Mesothelial cell of epicardium (in vitro differentiated cells): ENCODE measurements at regions not wholly inside any gene's neighbourhood (a gene's known extent, or its start where the extent isn't known, plus 50 kb on each side); places are given as distances from the start of the nearest gene placed in this dataset.

Source experiments
- DNase-seq, 2 experiments: peaks; one replicate each; pipeline ENCODE4 v3.0.0; 2021; ENCODE audit warnings: low spot score in 2 of 2; ENCODE audit not compliant: unreplicated experiment in 2 of 2
- H3K27ac Mint-ChIP-seq: 2 replicates; pipeline ENCODE4 v1.8.0; 2021; ENCODE audit warnings: mixed read lengths
- H3K27me3 Mint-ChIP-seq: 2 replicates; pipeline ENCODE4 v1.8.0; 2021; ENCODE audit warnings: low read depth, mixed read lengths
- H3K36me3 Mint-ChIP-seq: 2 replicates; pipeline ENCODE4 v1.8.0; 2021; ENCODE audit warnings: mixed read lengths
- H3K4me1 Mint-ChIP-seq: 2 replicates; pipeline ENCODE4 v1.8.0; 2021; ENCODE audit warnings: mixed read lengths
- H3K4me3 Mint-ChIP-seq: 2 replicates; pipeline ENCODE4 v1.8.0; 2021; ENCODE audit warnings: mild to moderate bottlenecking, moderate library complexity, mixed read lengths
- H3K9me3 Mint-ChIP-seq: 2 replicates; pipeline ENCODE4 v1.8.0; 2021; ENCODE audit warnings: mixed read lengths
- CTCF ChIP-seq: fragments of 200-600 bp; sonication (generic); IDR thresholded peaks from one replicate; pipeline ENCODE4 v1.5.0; 2021; ENCODE audit warnings: antibody characterized with exemption; ENCODE audit not compliant: unreplicated experiment

- Mint-ChIP-seq H3K4me1 (peaks cover 16% of the 10 kb centered on the region), H3K4me3 (no peak overlapping the region), H3K27me3 (no peaks in the 10 kb centered on the region), H3K36me3 (no peaks in the 10 kb centered on the region), H3K9me3 (no peaks in the 10 kb centered on the region), H3K27ac (no peak overlapping the region)
- DNase-seq = no peak
- TF ChIP-seq CTCF = no peak
Measured at GRCh38 chr10:36675458-36675880, 449.9 kb upstream of the ANKRD30A start.

GRCh38 chr10:36671607-36672006 is 453.8 kb upstream of the ANKRD30A start:
- no peak for DNase-seq
- H3K27ac Mint-ChIP-seq = peak overlapping the region; percentile 61
- H3K4me3 Mint-ChIP-seq = no peak overlapping the region
- TF ChIP-seq CTCF = no peak
- H3K36me3 Mint-ChIP-seq = no peaks in the 10 kb centered on the region
- H3K4me1 Mint-ChIP-seq = peaks cover 17% of the 10 kb centered on the region
- H3K27me3 Mint-ChIP-seq = no peaks in the 10 kb centered on the region
- H3K9me3 Mint-ChIP-seq = no peaks in the 10 kb centered on the region

GRCh38 chr10:36670621-36671402 is 454.6 kb upstream of the ANKRD30A start:
- Mint-ChIP-seq H3K27ac (no peak overlapping the region), H3K4me3 (no peak overlapping the region), H3K36me3 (no peaks in the 10 kb centered on the region), H3K4me1 (peaks cover 17% of the 10 kb centered on the region), H3K9me3 (no peaks in the 10 kb centered on the region), H3K27me3 (no peaks in the 10 kb centered on the region)
- no peak for DNase-seq
- TF ChIP-seq CTCF = no peak

GRCh38 chr10:36669615-36670352 is 455.6 kb upstream of the ANKRD30A start:
- no peak for TF ChIP-seq CTCF
- Mint-ChIP-seq H3K27me3 (no peaks in the 10 kb centered on the region), H3K4me1 (peaks cover 17% of the 10 kb centered on the region), H3K36me3 (no peaks in the 10 kb centered on the region), H3K27ac (peak overlapping the region; percentile 13), H3K4me3 (no peak overlapping the region), H3K9me3 (peaks cover 1% of the 10 kb centered on the region)
- no peak for DNase-seq

GRCh38 chr10:36666451-36666850 is 458.9 kb upstream of the ANKRD30A start:
- no peak for TF ChIP-seq CTCF
- H3K27ac Mint-ChIP-seq = no peak overlapping the region
- H3K4me1 Mint-ChIP-seq = peaks cover 11% of the 10 kb centered on the region
- no peaks in the 10 kb centered on the region for H3K27me3 Mint-ChIP-seq
- H3K9me3 Mint-ChIP-seq = peaks cover 15% of the 10 kb centered on the region
- DNase-seq = no peak
- H3K36me3 Mint-ChIP-seq = no peaks in the 10 kb centered on the region
- no peak overlapping the region for H3K4me3 Mint-ChIP-seq
